PC-9 (cell line): ENCODE measurements at regions not wholly inside any gene's neighbourhood (a gene's known extent, or its start where the extent isn't known, plus 50 kb on each side); places are given as distances from the start of the nearest gene placed in this dataset.
"Not testable (repeated sequence)": the region's sequence is repeated elsewhere in the genome, so short reads cannot be mapped to it uniquely, and the experiment has no call there.

Source experiments
- CTCF ChIP-seq: fragments of 200-600 bp; sonication (generic); conservative IDR thresholded peaks from 2 replicates; pipeline ENCODE4 v1.6.1; 2017; ENCODE audit warnings: mixed run types, antibody characterized with exemption, mild to moderate bottlenecking, moderate library complexity
- EZH2 ChIP-seq: fragments of 200-600 bp; sonication (generic); IDR thresholded peaks from 2 replicates; pipeline ENCODE4 v1.8.0; 2017; ENCODE audit warnings: antibody characterized with exemption, low read depth

- not testable (repeated sequence) for TF ChIP-seq CTCF, EZH2
Measured at GRCh38 chr5:12665772-12666171, 761.5 kb upstream of the CTNND2 start.
